Stimulated activated CD8-positive, alpha-beta memory T cell treated with anti-CD3 and anti-CD28 coated beads, Interleukin-12 subunit alpha, Interleukin-12 subunit beta, amount 100 ng/mL, for 1 hour (primary cell): ENCODE measurements at regions not wholly inside any gene's neighbourhood (a gene's known extent, or its start where the extent isn't known, plus 50 kb on each side); places are given as distances from the start of the nearest gene placed in this dataset.

Experiments used
- DNase-seq: peaks from one replicate; pipeline ENCODE4 v3.0.0-alpha.2; 2020; ENCODE audit warnings: low read depth

GRCh38 chr10:79007421-79008319, 61.1 kb upstream of the ZMIZ1 start:
- DNase-seq: no peak

GRCh38 chr10:79009145-79009544, 59.6 kb upstream of the ZMIZ1 start:
- DNase-seq: no peak

- no peak for DNase-seq
Measured at GRCh38 chr10:79012567-79012966, 56.2 kb upstream of the ZMIZ1 start.

- no peak for DNase-seq
Measured at GRCh38 chr10:79013406-79013987, 55.3 kb upstream of the ZMIZ1 start.

- DNase-seq: no peak
Measured at GRCh38 chr10:79014796-79015195, 54.0 kb upstream of the ZMIZ1 start.

GRCh38 chr10:79017882-79018520, 50.8 kb upstream of the ZMIZ1 start:
- DNase-seq: no peak

GRCh38 chr10:79018521-79019011, 50.2 kb upstream of the ZMIZ1 start:
- DNase-seq: no peak
